CD4-positive, alpha-beta T cell treated with Interferon gamma for 1 hour (primary cell): ENCODE measurements at regions not wholly inside any gene's neighbourhood (a gene's known extent, or its start where the extent isn't known, plus 50 kb on each side); places are given as distances from the start of the nearest gene placed in this dataset.
"Not testable (repeated sequence)": the region's sequence is repeated elsewhere in the genome, so short reads cannot be mapped to it uniquely, and the experiment has no call there.

ENCODE experiments used
- DNase-seq: peaks from one replicate; pipeline ENCODE4 v3.0.0-alpha.2; 2020

DNA sequence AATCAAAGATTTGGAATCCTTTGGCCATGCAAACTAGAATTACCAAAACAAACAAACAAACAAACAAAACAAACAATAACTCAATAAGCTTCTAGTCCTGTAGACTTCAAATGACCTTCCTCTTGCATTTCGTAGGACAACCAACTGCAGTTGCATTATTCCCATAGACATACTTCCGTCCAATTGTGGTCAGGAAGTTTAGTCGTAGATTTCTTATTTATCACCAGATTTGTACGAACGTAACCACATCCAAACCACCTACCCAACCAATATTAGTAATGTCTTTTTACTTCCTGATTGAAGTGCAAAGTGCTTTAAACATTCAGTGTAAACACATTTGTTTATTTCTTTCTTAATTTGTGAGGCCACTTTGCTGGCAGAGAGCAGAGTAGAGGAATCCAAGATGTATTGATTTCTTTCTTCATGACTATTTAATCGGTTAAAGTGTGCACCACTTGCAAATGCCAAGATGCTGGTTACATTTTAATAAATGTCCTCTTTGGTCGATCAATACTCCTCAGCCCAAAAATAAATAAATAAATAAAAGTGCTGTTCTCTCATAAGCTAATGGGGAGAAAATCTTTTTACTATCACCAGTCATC, 1745.6 kb upstream of the CELF4 start:
- no peak for DNase-seq

DNA sequence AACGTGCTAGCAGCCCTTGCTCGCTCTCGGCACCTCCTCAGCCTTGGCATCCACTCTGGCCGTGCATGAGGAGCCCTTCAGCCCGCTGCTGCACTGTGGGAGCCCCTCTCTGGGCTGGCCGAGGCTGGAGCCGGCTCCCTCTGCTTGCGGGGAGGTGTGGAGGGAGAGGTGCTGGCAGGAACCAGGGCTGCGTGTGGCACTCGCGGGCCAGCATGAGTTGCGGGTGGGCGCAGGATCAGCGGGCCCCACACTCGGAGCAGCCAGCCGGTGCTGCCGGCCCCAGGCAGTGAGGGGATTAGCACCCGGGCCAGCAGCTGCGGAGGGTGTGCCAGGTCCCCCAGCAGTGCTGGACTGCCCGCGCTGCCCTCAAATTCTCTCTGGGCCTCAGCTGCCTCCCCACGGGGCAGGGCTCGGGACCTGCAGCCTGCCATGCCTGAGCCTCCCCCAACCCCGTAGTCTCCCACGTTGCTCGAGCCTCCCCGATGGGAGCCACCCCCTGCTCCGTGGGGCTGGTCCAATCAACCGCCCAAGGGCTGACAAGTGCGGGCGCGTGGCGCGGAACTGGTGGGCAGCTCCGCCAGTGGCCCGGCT, 1743.4 kb upstream of the CELF4 start:
- not testable (repeated sequence) for DNase-seq

DNA sequence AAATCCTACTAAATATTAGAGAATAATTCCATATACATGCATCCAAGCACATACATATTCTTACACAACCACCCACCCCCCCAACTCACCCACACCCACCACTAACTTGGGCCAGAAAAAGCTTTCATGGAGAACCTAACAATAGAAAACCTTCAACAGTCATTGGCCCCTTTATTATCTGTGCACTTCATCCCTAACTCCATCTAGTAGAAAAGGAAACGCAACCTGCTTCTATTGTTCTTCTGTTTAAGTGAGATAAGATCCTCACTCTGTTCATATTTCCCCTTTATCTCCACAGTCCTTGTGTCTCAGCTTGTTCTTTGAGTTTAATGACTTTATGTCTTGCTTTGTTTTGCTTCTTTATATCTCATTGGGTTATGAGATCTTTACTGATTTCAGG, 1740.2 kb upstream of the CELF4 start:
- DNase-seq, result no peak

DNA sequence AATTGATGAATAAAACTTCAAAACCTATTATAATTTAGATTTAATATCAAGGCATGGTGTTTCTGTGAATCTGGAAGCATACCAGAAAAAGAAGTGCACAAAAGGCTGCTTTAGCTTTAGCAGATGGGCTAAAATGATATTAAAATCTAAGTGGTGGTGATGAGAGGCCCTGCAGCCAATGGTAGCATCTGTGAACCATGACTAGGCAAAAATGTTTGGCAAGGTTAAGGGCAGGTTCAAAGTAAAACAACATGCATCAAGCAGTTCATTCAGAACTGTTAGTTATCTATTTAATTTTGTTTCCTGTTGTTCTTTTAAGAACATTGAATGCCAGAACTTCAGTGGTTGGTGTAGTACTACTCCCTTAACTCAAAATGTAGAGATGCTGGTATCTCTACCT, 1736.9 kb upstream of the CELF4 start:
- no peak for DNase-seq

DNA sequence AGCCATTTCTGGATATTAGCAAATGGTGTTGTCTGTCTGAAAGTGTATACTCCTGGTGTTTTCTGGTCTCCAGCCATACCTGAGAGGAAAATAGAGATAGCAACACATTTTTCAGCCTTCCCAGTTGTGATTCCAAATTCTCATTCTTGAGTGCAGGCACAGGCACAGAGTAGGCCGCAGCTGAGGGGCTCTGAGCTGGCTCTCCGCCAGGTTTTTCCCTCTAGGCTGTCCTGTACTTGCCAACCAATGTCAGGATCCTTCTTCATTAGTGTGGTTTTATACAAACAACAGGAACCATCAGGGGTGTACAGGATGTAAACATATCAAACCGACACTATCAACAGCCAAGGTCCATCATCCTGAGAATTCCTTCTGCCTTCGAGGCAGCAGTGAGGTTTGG, 1733.6 kb upstream of the CELF4 start:
- DNase-seq, result no peak

DNA sequence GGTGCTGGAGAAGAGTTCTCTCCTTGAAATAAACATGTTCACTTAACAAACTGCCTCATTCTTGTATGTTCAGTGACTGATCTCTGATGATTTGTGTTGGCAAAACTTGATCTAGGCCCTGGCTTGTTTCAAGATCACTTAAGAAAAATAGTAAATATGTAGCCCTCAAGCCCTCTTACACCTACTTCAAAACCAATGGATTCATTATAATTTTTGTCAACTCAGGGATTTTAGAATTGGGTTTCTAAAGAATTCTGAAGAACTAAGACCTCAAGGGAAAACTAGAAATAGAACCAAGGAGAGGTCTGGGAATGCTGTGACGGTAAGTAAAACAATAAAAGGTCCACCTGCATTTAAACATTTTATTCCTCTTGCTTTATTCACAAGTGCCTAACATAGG, 1731.6 kb upstream of the CELF4 start:
- DNase-seq, result no peak

DNA sequence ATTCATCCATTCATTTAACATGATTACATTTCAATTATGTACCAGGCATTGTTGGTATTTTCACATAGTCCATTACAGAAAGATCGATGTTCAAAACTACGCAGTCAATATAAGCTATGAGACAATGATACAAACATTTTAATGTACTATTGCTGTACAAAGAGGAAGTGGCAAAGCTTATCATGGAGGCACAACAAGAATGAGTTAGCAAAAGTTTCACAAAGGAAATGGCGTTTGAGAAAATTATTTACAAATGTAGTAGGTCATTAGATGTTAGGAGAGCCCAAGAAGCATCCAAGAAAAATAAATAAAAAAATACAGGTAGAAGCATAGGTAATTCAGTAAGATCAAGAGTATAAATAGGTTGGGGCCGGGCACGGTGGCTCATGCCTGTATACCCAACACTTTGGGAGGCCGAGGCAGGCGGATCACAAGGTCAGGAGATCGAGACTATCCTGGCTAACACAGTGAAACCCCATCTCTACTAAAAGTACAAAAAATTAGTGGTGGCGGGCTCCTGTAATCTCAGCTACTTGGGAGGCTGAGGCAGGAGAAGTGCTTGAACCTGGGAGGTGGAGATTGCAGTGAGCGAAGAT, 1730.8 kb upstream of the CELF4 start:
- DNase-seq, result no peak

DNA sequence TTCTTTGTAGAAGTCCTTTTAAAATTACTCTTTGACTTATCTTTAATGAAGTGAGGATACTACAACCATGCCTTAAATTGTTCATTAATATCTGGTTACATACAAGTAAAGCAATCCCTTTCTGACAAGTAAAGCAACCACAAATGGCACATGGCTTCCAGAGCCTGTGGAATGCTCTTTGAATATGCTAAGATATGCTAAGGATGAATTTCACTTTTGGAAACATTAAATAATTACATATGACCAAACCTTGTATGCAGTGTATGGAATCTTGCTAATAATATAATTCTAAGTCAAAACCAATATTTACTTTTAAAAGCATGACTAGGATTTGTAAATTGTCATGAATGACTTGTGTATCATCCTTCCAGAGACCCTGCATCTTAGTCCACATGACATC, 1711.2 kb upstream of the CELF4 start:
- no peak for DNase-seq

DNA sequence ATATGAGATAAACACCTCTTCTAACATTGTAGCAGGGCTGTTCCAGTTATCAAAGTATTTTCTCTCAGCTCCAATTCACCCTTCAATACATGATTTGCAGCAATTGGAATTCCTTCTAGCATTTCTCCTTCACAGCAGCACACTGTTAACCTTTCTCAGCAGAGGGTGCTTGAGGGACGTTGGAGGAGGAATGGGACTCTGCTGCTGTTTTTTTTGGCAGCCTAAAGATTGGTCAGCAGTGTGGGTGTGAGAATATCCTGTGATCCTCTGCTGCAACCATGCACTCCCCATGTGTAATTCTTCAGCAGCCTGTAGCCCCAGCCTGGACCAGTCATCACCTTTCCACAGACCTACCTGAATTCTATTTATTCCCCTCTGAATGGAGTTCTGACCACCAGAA, 1708.9 kb upstream of the CELF4 start:
- DNase-seq, result no peak

DNA sequence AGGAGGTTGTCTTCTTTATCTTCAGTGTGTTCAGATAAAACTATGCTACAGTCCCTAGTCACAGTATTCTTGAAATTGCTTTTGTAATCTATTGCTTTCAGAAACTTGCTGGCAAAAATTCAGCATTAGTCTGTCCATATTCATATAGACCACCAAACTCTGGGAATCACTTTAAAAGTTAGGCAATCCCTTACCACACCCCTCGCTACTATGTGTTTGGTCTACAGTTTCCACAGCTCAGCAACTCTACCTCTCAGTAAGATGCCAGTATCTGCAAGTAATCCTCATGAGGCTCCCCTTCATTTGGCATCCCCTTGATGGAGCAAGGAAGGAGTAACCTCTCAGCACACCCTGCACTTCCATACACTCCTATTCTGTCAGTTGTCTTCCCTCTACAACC, 1706.6 kb upstream of the CELF4 start:
- no peak for DNase-seq

DNA sequence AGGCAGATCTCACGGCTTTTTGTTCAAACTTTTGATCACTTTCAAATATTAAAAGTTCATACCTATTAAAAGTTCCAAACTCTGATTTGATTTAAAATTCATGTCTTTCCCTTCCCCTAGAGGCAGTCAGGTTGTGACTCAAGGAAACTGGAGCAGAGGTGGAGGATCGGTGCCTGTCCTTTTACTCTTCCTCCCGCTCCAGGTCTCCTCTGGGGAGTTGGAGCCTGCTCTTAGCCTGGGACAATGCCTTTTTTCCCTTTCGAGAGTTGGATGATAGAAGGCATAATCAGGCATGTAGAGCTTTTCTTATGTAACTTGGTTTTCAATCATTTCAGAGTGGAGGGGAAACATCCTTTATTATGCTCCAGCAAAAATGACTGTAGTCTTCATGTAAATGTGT, 1706.1 kb upstream of the CELF4 start:
- no peak for DNase-seq

DNA sequence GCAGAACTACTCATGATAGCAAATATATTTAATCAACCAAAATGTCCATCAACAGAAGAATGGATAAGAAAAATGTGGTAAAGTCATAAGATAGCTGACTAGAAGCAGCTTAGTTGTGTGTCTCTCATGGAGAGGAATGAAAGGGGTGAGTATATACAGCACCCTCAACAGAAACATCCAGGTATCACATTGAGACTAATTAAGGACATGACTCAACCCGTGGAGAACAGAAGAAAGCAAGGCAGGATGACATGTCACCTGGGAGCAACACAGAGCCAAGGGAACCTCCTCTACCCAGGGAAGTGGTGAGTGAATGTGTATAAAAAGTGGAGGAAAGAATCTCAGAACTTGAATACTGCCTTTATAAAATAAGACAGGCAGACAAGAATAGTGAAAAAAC, 1695.0 kb upstream of the CELF4 start:
- no peak for DNase-seq

DNA sequence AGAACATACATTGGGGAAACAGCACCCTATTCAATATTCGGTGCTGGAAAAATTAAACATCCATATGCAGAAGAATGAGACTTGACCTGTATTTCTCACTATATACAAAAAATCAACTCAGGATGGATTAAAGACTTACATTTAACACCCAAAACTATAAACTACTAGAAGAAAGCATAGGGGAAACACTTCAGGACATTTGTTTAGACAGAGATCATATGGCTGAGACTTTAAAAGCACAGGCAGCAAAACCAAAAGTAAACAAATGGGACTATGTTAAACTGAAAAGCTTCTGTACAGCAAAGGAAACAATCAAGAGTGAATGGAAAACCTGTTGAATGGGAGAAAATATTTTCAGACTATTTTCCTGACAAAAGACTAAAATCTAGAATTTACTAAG, 1694.1 kb upstream of the CELF4 start:
- DNase-seq, result no peak

DNA sequence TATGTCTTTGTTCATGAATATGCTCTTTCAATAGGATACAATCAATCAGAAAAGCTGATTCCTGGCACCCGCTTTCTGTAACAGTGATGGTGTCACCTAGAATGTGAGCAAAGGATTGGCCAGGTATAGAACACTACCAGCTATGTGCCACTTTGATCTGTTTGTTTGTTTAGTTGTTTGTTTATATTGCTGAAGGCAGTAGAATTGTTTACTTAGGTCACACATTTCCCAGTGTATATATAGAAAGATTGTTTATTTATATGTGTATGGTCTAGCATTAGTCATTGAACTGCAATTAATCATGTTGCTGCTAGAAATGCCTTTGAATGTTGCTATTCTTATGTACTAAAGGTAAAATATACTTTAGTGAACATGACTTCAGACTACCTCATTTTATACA, 1678.6 kb upstream of the CELF4 start:
- DNase-seq, result no peak

DNA sequence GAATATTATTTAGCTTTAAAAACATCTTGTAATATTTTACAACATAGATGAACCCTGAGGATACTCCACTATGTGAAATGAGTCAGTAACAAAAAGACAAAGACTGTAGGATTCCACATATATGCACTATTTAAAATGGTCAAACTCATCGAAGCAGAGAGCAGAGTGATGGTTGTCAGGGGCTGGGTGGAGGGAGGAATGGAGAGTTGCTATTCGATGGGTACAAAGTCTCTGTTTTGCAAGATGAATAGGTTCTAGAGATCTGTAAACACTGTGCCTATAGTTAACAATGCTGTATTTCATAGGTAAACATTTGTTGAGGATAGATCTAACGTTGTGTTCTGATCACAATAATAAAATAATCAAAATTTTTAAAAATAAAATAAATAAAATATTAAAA, 1675.9 kb upstream of the CELF4 start:
- no peak for DNase-seq

DNA sequence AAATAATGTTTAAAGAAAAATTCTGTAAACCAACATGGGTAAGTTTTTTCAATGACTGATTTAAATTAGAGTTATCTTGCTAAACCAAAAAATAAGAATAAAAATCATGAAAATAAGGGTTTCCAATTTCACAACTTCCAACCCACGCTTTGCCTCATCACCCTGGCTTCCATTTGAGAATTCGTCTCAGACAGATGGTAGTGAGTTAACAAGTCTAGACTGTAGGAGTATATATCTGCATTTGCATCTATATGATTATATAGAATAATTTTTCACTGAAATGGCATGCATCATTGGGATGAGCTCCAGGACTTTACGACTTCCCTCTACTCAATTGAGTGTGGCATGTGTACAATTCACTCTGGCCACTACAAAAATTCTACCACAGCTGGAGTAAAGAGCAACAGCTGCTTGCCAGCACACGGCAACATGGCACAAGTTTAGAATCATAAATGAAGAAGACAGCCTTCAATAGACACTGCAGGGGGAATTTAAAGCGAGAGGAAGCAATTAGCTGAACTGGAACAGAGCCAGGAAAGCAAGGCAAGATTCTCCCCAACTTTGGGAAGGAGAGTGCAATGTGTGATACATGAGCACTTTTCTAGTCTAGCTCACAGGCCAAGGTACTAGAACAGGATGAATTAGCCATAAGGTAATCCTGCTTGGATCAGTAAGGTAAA, 1673.5 kb upstream of the CELF4 start:
- DNase-seq, result no peak

DNA sequence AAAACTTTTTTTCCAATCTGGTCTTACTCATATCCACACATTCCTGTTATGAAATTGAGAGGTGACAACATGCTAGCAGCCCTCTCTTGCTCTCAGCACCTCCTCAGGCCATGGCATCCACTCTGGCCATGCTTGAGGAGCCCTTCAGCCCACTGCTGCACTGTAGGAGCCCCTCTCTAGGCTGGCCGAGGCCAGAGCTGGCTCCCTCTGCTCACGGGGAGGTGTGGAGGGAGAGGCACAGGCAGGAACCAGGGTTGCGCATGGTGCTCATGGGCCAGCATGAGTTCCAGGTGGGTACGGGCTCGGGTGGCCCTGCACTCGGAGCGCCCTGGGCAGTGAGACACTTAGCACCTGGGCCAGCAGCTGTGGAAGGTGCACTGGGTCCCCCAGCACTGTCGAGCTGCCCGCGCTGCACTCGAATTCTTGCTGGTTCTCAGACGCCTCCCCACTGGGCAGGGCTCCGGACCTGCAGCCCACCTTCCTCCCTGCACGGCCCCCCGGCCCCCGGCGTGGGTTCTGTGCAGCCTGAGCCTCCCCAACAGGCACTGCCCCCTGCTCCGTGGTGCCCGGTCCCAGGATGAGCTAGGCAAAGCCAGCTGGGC, 1669.6 kb upstream of the CELF4 start:
- DNase-seq, result no peak

DNA sequence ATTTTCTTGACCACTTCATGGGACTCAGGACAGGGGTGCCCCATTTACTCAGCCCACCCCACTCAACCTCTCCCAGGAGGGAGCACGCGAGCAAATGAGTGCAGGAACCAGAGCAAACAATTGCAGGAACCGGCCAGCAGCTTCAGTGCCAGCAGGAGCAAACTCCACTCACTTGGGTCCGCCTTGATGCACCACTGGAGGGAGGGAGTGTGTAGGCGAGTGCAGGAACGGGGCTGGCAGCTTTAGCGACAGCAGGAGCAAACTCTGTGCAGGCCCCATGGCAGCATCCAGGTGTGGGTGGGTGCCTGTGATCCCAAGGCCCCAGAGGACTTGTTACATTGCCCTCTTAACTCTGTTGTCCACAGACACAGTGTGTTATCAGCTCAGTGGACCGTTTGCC, 1667.3 kb upstream of the CELF4 start:
- DNase-seq, result no peak

DNA sequence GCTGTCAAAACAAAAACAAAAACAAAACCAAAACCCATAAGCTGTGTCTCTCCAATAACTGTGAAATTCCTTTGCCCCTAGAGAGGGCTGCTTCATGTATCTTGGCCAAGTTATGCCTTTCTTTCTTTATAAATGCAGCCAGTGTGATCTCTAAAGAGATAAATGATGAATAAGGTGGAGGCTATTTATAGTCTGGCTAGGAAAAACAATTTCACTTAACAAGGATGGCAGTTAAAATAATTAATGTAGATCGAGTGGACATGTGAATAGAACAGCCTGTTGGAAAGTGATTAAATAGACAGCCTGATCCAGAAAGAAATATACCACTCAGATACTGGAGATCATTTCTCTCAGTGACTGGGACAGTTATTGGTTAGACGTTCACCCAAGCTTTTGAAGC, 1666.9 kb upstream of the CELF4 start:
- DNase-seq, result no peak

DNA sequence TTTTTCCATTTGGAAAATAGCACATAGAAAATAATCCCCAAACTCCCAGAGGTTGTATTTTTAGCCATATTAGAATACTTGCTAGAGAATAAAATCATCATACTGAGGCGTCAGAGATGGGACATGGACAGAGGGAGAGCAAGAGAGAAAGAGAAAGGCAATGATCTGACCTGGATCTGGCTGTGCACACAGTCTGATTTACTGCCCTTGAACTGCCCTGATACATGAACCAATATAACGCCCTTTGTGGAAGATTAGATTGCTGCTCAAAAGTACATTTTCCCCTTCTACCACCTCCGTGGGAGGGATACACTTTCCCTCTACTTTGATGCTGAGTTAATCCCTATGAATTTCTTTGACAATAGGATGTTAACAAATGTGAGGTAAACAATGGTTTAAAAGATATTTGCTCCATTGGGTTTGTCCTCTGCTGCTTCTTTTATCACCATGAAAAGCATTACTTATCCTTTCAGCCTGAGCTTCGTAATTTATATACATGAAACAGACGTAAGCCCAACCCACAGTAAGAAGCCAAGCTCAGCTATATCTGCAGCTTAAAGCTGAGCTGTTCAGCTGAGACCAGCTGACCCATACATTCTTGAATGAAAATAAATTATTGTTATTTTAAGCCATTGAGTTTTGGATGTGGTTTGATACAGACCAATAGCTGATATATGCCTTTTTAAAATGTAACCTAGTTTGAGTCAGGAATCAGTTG, 1664.6 kb upstream of the CELF4 start:
- no peak for DNase-seq

DNA sequence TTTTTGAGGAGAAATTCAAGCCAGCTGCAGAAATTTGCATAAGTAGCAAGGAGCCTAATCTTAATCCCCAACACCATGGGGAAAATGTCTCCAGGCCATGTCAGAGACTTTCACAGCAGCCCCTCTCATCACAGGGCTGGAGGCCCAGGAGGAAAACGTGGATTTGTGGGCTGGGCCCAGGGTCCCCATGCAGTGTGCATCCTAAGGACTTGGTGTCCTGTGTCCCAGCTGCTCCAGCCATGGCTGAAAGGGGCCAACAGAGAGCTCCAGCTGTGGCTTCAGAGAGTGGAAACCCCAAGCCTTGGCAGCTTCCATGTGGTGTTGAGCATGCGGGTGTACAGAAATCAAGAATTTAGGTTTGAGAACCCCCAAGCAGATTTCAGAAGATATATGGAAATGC, 1662.2 kb upstream of the CELF4 start:
- not testable (repeated sequence) for DNase-seq

DNA sequence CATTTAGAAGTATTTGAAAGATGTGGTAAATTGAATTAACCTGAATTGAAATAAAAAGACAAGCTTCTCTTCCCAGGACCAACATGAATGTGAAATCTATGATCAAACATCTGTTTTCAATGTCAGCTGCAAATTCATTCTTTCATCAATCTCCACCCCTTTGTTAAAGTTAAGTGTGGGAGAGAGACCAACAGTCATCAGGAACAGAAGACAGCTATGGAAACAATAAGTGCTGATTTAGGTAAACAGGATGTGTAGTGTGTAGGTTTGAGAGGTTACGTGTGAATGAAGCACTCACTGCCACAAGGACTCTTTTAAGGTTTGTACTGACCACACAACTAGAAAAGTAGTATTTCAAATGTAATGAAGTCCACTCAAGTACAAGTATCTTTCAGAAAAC, 1659.8 kb upstream of the CELF4 start:
- no peak for DNase-seq

DNA sequence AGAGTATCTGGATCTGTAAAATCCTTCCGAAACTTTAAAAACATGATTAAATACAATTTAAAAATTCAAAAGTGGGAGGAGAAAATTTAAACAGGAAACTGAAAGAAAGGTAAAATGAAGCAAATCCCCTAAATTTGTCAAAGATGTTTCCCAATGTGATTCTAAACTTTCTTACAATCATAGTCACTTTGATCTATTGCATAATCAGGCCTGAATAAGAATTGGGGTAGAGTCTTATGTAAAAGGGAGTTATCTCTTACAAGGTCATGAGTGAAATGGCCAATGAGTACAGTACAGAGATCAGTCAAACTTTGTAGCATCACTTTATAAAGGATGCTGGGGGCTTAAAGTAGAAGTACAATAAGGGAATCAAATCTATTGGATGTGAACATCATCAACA, 1657.7 kb upstream of the CELF4 start:
- DNase-seq, result no peak
